ENCODE measurements at regions not wholly inside any gene's neighbourhood (a gene's known extent, or its start where the extent isn't known, plus 50 kb on each side); places are given as distances from the start of the nearest gene placed in this dataset.

- no peaks in the 10 kb centered on the region for H3K27me3 ChIP-seq (ENCODE audit: control insufficient read depth in 3 of 3, insufficient read depth in 3 of 3, low read length in 2 of 3)
- H3K9ac ChIP-seq (ENCODE audit: insufficient read depth in 1 of 2, low read length in 2 of 2) = no peak overlapping the region
- no peak for DNase-seq
Observed at GRCh38 chr12:88922816-88923215, 342.5 kb upstream of the KITLG start.

GRCh38 chr12:88921890-88922532 lies 341.7 kb upstream of the KITLG start:
- Histone ChIP-seq H3K9ac (ENCODE audit: insufficient read depth in 1 of 2, low read length in 2 of 2) (no peak overlapping the region), H3K4me1 (ENCODE audit: control insufficient read depth in 5 of 5, insufficient read depth in 5 of 5, low read length in 5 of 5) (peaks cover 0 to 2% (median 0%) of the 10 kb centered on the region in 5 donors), H3K27me3 (ENCODE audit: control insufficient read depth in 3 of 3, insufficient read depth in 3 of 3, low read length in 2 of 3) (no peaks in the 10 kb centered on the region), H3K27ac (ENCODE audit: low read depth in 1 of 2, low read length in 1 of 2) (no peak overlapping the region), H3K4me3 (no peak overlapping the region), H3K9me3 (ENCODE audit: control insufficient read depth in 4 of 4, insufficient read depth in 3 of 4, low read length in 3 of 4) (no peaks in the 10 kb centered on the region), H3K36me3 (ENCODE audit: control insufficient read depth in 4 of 4, insufficient read depth in 4 of 4, low read length in 4 of 4) (no peaks in the 10 kb centered on the region)
- 73 to 82% methylated on average over 3 of the region's 3 CpGs for WGBS, 2 donors
- DNase-seq (no peak), ATAC-seq (ENCODE audit: insufficient read depth, low FRiP score) (no peak)
- TF ChIP-seq CTCF (IDR thresholded peaks at IDR 0.05; ENCODE audit: control extremely low read depth, extremely low read depth) = no peak

More at GRCh38 chr12:88922816-88923215, 342.5 kb upstream of the KITLG start:
- TF ChIP-seq CTCF (IDR thresholded peaks at IDR 0.05; ENCODE audit: control extremely low read depth, extremely low read depth) = no peak
- H3K9me3 ChIP-seq (ENCODE audit: control insufficient read depth in 4 of 4, insufficient read depth in 3 of 4, low read length in 3 of 4) = no peaks in the 10 kb centered on the region
- H3K36me3 ChIP-seq (ENCODE audit: control insufficient read depth in 4 of 4, insufficient read depth in 4 of 4, low read length in 4 of 4) = no peaks in the 10 kb centered on the region
- WGBS, 2 donors = 66 to 74% methylated on average over 1 of the region's 1 CpG
- H3K4me1 ChIP-seq (ENCODE audit: control insufficient read depth in 5 of 5, insufficient read depth in 5 of 5, low read length in 5 of 5) = peaks cover 0 to 2% (median 0%) of the 10 kb centered on the region in 5 donors
- H3K4me3 ChIP-seq = no peak overlapping the region
- no peak overlapping the region for H3K27ac ChIP-seq (ENCODE audit: low read depth in 1 of 2, low read length in 1 of 2)
- ATAC-seq (ENCODE audit: insufficient read depth, low FRiP score) = no peak

GRCh38 chr12:88921434-88921833 lies 341.2 kb upstream of the KITLG start:
- Histone ChIP-seq H3K9ac (ENCODE audit: insufficient read depth in 1 of 2, low read length in 2 of 2) (no peak overlapping the region), H3K4me1 (ENCODE audit: control insufficient read depth in 5 of 5, insufficient read depth in 5 of 5, low read length in 5 of 5) (peaks cover 0 to 2% (median 0%) of the 10 kb centered on the region in 5 donors), H3K36me3 (ENCODE audit: control insufficient read depth in 4 of 4, insufficient read depth in 4 of 4, low read length in 4 of 4) (no peaks in the 10 kb centered on the region), H3K4me3 (no peak overlapping the region), H3K9me3 (ENCODE audit: control insufficient read depth in 4 of 4, insufficient read depth in 3 of 4, low read length in 3 of 4) (no peaks in the 10 kb centered on the region), H3K27me3 (ENCODE audit: control insufficient read depth in 3 of 3, insufficient read depth in 3 of 3, low read length in 2 of 3) (no peaks in the 10 kb centered on the region), H3K27ac (ENCODE audit: low read depth in 1 of 2, low read length in 1 of 2) (no peak overlapping the region)
- DNase-seq = no peak
- no peak for ATAC-seq (ENCODE audit: insufficient read depth, low FRiP score)
- TF ChIP-seq CTCF (IDR thresholded peaks at IDR 0.05; ENCODE audit: control extremely low read depth, extremely low read depth) = no peak
- 73 to 74% methylated on average over 1 of the region's 1 CpG for WGBS, 2 donors

GRCh38 chr12:88918161-88918560 lies 337.9 kb upstream of the KITLG start:
- WGBS, 2 donors = 70 to 74% methylated on average over 1 of the region's 1 CpG
- H3K4me3 ChIP-seq = no peak overlapping the region

More at GRCh38 chr12:88918161-88918560, 337.9 kb upstream of the KITLG start:
- Histone ChIP-seq H3K27ac (ENCODE audit: low read depth in 1 of 2, low read length in 1 of 2) (no peak overlapping the region), H3K27me3 (ENCODE audit: control insufficient read depth in 3 of 3, insufficient read depth in 3 of 3, low read length in 2 of 3) (no peaks in the 10 kb centered on the region), H3K36me3 (ENCODE audit: control insufficient read depth in 4 of 4, insufficient read depth in 4 of 4, low read length in 4 of 4) (no peaks in the 10 kb centered on the region), H3K9ac (ENCODE audit: insufficient read depth in 1 of 2, low read length in 2 of 2) (no peak overlapping the region), H3K9me3 (ENCODE audit: control insufficient read depth in 4 of 4, insufficient read depth in 3 of 4, low read length in 3 of 4) (peaks cover 0 to 6% (median 0%) of the 10 kb centered on the region in 4 donors), H3K4me1 (ENCODE audit: control insufficient read depth in 5 of 5, insufficient read depth in 5 of 5, low read length in 5 of 5) (no peaks in the 10 kb centered on the region)
- no peak for DNase-seq
- no peak for TF ChIP-seq CTCF (IDR thresholded peaks at IDR 0.05; ENCODE audit: control extremely low read depth, extremely low read depth)
- ATAC-seq (ENCODE audit: insufficient read depth, low FRiP score) = no peak

All from lung (tissue), 11 donors.